PFSK-1 (cell line): ENCODE measurements at regions not wholly inside any gene's neighbourhood (a gene's known extent, or its start where the extent isn't known, plus 50 kb on each side); places are given as distances from the start of the nearest gene placed in this dataset.

Experiments
- FOXP2 ChIP-seq: optimal IDR thresholded peaks from 2 replicates; pipeline ENCODE3; 2011; ENCODE audit warnings: borderline replicate concordance, control low read depth, inconsistent platforms; ENCODE audit not compliant: insufficient read depth; ENCODE audit errors: extremely low read length, extremely low read depth
- POLR2AphosphoS5 ChIP-seq: IDR thresholded peaks from 2 replicates; pipeline ENCODE4 v1.6.1; 2012; ENCODE audit warnings: low read depth, mild to moderate bottlenecking, control low read depth, low read length, moderate library complexity
- TF ChIP-seq, protein P1 (sequence below), 2 experiments: IDR thresholded peaks; 2 replicates each; pipeline versions ENCODE4 v1.6.1 to v1.8.0; 2011 to 2012; ENCODE audit warnings: low read depth in 2 of 2, low read length in 2 of 2, control low read depth in 1 of 2, inconsistent platforms in 1 of 2, mild to moderate bottlenecking in 1 of 2, moderate library complexity in 1 of 2; ENCODE audit not compliant: insufficient read depth in 1 of 2

DNA sequence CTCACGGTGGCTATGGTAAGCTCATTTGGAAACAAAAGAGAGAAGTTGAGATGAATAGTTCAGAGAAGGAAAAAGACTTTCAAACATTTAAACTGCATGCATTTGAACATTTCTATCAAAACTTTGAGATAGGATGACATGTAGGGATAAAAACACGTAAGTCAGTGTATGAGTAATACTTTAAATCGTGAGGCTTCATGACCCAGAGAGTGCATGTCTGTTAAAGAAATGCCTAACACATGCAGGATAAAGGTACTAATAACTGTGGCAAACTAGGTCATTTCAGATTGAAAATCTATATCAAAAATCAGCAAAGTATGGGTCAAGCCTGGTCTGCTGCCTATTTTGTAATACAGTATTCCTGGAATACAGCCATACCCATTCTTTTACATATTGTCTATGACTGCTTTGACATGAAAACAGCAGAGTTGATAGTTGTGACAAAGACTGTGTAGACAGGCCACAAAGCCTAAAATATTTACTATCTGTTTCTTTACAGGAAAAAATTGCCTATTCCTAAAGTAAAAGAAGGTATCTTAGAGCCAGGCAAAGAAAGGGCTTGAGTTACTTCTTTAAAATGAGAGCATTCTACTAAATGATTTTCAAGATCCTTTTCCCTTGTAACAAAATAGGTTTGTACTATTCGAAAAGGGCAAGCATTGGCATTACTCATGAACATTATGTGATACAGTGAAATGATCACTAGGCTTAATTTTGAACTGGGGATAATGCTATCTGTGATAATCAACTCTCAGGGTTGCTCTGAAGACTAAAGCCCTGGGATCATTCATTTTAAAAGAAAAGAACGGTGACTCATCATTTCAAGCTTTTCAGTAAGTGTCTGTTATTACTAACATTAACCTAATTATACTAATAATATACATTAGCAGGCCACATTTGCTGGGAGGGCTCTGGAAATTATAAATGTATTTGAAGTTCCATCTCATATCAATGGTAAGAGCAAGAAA lies 185.9 kb downstream of the CRPPA start:
- TF ChIP-seq, protein P1, sequence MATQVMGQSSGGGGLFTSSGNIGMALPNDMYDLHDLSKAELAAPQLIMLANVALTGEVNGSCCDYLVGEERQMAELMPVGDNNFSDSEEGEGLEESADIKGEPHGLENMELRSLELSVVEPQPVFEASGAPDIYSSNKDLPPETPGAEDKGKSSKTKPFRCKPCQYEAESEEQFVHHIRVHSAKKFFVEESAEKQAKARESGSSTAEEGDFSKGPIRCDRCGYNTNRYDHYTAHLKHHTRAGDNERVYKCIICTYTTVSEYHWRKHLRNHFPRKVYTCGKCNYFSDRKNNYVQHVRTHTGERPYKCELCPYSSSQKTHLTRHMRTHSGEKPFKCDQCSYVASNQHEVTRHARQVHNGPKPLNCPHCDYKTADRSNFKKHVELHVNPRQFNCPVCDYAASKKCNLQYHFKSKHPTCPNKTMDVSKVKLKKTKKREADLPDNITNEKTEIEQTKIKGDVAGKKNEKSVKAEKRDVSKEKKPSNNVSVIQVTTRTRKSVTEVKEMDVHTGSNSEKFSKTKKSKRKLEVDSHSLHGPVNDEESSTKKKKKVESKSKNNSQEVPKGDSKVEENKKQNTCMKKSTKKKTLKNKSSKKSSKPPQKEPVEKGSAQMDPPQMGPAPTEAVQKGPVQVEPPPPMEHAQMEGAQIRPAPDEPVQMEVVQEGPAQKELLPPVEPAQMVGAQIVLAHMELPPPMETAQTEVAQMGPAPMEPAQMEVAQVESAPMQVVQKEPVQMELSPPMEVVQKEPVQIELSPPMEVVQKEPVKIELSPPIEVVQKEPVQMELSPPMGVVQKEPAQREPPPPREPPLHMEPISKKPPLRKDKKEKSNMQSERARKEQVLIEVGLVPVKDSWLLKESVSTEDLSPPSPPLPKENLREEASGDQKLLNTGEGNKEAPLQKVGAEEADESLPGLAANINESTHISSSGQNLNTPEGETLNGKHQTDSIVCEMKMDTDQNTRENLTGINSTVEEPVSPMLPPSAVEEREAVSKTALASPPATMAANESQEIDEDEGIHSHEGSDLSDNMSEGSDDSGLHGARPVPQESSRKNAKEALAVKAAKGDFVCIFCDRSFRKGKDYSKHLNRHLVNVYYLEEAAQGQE (IDR thresholded peaks at IDR 0.05; ENCODE audit: insufficient read depth in 1 of 2, low read depth in 2 of 2, low read length in 2 of 2), result no peak
- TF ChIP-seq POLR2AphosphoS5 (no peak), FOXP2 (no peak)
